H1 (cell line): ENCODE measurements at regions not wholly inside any gene's neighbourhood (a gene's known extent, or its start where the extent isn't known, plus 50 kb on each side); places are given as distances from the start of the nearest gene placed in this dataset.

Experiments
- CTCF ChIA-PET: fragments of 300-600 bp; sonication (Branson Sonifier 250); formaldehyde crosslinking; loops from one replicate; lab custom pipeline; 2021; ENCODE audit not compliant: partially characterized antibody; lab: Charles Lee
- POLR2A ChIA-PET: fragments of 300-600 bp; sonication (Branson Sonifier 250); formaldehyde crosslinking; loops from one replicate; lab custom pipeline; 2021; ENCODE audit warnings: inconsistent platforms; ENCODE audit not compliant: partially characterized antibody; lab: Charles Lee
- DNase-seq, 2 experiments: peaks; one replicate each; pipeline versions ENCODE4 v3.0.0 to v3.0.0-alpha.2; 2010 to 2022; ENCODE audit warnings: low spot score in 2 of 2, low read depth in 1 of 2, mixed read lengths in 1 of 2
- FAIRE-seq: peaks from 2 replicates; lab custom pipeline; 2011; peaks lifted over from hg19 to GRCh38; lab: Jason Lieb, UNC
- H2AFZ ChIP-seq: 2 replicates; pipeline ENCODE4 v1.8.1; 2012; ENCODE audit warnings: low read length, inconsistent platforms
- H2AK5ac ChIP-seq: 2 replicates; pipeline ENCODE4 v1.6.1; 2013; ENCODE audit warnings: low read depth, low read length
- H2BK120ac ChIP-seq: replicated peaks from 2 replicates; pipeline ENCODE3; 2013; ENCODE audit warnings: low read depth, low read length, inconsistent platforms
- H2BK12ac ChIP-seq: 2 replicates; pipeline ENCODE4 v1.6.1; 2013; ENCODE audit warnings: low read depth, low read length
- H2BK15ac ChIP-seq: 2 replicates; pipeline ENCODE4 v1.6.1; 2013; ENCODE audit warnings: low read length
- H2BK20ac ChIP-seq: 2 replicates; pipeline ENCODE4 v1.6.1; 2013; ENCODE audit warnings: low read length
- H2BK5ac ChIP-seq: 2 replicates; pipeline ENCODE4 v1.6.1; 2013; ENCODE audit warnings: low read depth, low read length
- H3K14ac ChIP-seq: 2 replicates; pipeline ENCODE4 v1.6.1; 2013; ENCODE audit warnings: inconsistent platforms; ENCODE audit not compliant: insufficient read length
- H3K18ac ChIP-seq: 2 replicates; pipeline ENCODE4 v1.6.1; 2013; ENCODE audit warnings: low read length; ENCODE audit errors: extremely low read depth
- H3K23ac ChIP-seq: 2 replicates; pipeline ENCODE4 v1.6.1; 2013; ENCODE audit warnings: inconsistent platforms; ENCODE audit not compliant: insufficient read length
- H3K23me2 ChIP-seq: 2 replicates; pipeline ENCODE4 v1.6.1; 2013; ENCODE audit warnings: low read depth, low read length
- H3K27ac ChIP-seq: 2 replicates; pipeline ENCODE4 v1.6.1; 2011; ENCODE audit warnings: low read depth, low read length, inconsistent platforms
- H3K27me3 ChIP-seq, 4 experiments: replicated peaks in 1 of 4; 1 replicate in 1 of 4; 2 replicates in 3 of 4; pipeline versions ENCODE4 v1.6.1 to v1.8.1; 2011 to 2013; ENCODE audit warnings: low read length in 3 of 4, mild to moderate bottlenecking in 3 of 4, inconsistent platforms in 2 of 4, mixed read lengths in 2 of 4, moderate library complexity in 1 of 4; ENCODE audit not compliant: control insufficient read depth in 3 of 4, insufficient read depth in 3 of 4; ENCODE audit errors: extremely low read depth in 1 of 4
- H3K36me3 ChIP-seq, 4 experiments: 2 replicates each; pipeline versions ENCODE4 v1.6.1 to v1.8.1; 2011 to 2013; ENCODE audit warnings: mild to moderate bottlenecking in 4 of 4, low read length in 3 of 4, moderate library complexity in 2 of 4, control low read depth in 1 of 4, inconsistent platforms in 1 of 4; ENCODE audit not compliant: insufficient read depth in 4 of 4, control insufficient read depth in 2 of 4
- H3K4ac ChIP-seq: replicated peaks from 2 replicates; pipeline ENCODE3; 2013; ENCODE audit warnings: low read length, low read depth, mixed read lengths, inconsistent platforms; ENCODE audit not compliant: insufficient read length
- H3K4me1 ChIP-seq, 4 experiments: replicated peaks in 1 of 4; 1 replicate in 1 of 4; 2 replicates in 3 of 4; pipeline versions ENCODE4 v1.6.1 to v1.8.1; 2011 to 2013; ENCODE audit warnings: low read length in 3 of 4, inconsistent platforms in 2 of 4, mixed read lengths in 1 of 4; ENCODE audit not compliant: insufficient read depth in 4 of 4, control insufficient read depth in 3 of 4
- H3K4me2 ChIP-seq, 2 experiments: 2 replicates each; pipeline versions ENCODE4 v1.6.1 to v1.8.1; 2011 to 2013; ENCODE audit warnings: low read depth in 2 of 2, low read length in 2 of 2, control low read depth in 1 of 2, inconsistent platforms in 1 of 2, mild to moderate bottlenecking in 1 of 2; ENCODE audit not compliant: insufficient read depth in 1 of 2
- H3K4me3 ChIP-seq, 4 experiments: fragments of 200-600, 300-600 bp in 1 of 4; sonication (generic), shearing (Covaris generic), sonication (Bioruptor Twin) in 1 of 4; 2 replicates each; pipeline versions ENCODE4 v1.5.1 to v1.8.1; 2011 to 2016; ENCODE audit warnings: low read length in 4 of 4, low read depth in 3 of 4, control low read depth in 2 of 4, inconsistent platforms in 2 of 4, mild to moderate bottlenecking in 2 of 4, mixed read lengths in 1 of 4, moderate library complexity in 1 of 4; ENCODE audit not compliant: insufficient read depth in 2 of 4; ENCODE audit errors: extremely low read depth in 1 of 4
- H3K56ac ChIP-seq: replicated peaks from 2 replicates; pipeline ENCODE3; 2013; ENCODE audit warnings: low read depth, mild to moderate bottlenecking, mixed read lengths, low read length, inconsistent platforms; ENCODE audit not compliant: insufficient read length
- H3K79me1 ChIP-seq: 2 replicates; pipeline ENCODE4 v1.6.1; 2013; ENCODE audit warnings: low read depth, low read length, control low read depth
- H3K79me2 ChIP-seq, 2 experiments: 2 replicates each; pipeline versions ENCODE4 v1.6.1 to v1.8.1; 2012 to 2013; ENCODE audit warnings: low read length in 2 of 2, mild to moderate bottlenecking in 2 of 2, inconsistent platforms in 1 of 2; ENCODE audit not compliant: insufficient read depth in 2 of 2, control insufficient read depth in 1 of 2
- H3K9ac ChIP-seq, 4 experiments: replicated peaks in 1 of 4; 1 replicate in 1 of 4; 2 replicates in 3 of 4; pipeline versions ENCODE4 v1.6.1 to v1.8.1; 2011 to 2013; ENCODE audit warnings: low read depth in 3 of 4, low read length in 3 of 4, control low read depth in 2 of 4, mild to moderate bottlenecking in 2 of 4, moderate library complexity in 2 of 4, inconsistent platforms in 1 of 4; ENCODE audit errors: extremely low read depth in 1 of 4
- H3K9me3 ChIP-seq, 2 experiments: 2 replicates each; pipeline versions ENCODE4 v1.6.1 to v1.8.1; 2012 to 2013; ENCODE audit warnings: mild to moderate bottlenecking in 2 of 2, moderate library complexity in 2 of 2, control low read depth in 1 of 2, inconsistent platforms in 1 of 2, low read depth in 1 of 2, low read length in 1 of 2, mixed read lengths in 1 of 2; ENCODE audit not compliant: insufficient read depth in 2 of 2
- H4K20me1 ChIP-seq, 2 experiments: replicated peaks in 1 of 2; 2 replicates each; pipeline versions ENCODE3 to v1.8.1; 2011 to 2013; ENCODE audit warnings: inconsistent platforms in 2 of 2, low read length in 2 of 2, mild to moderate bottlenecking in 1 of 2; ENCODE audit not compliant: insufficient read depth in 2 of 2, control insufficient read depth in 1 of 2
- H4K5ac ChIP-seq: 2 replicates; pipeline ENCODE4 v1.6.1; 2013; ENCODE audit warnings: low read length, low read depth, mixed read lengths, inconsistent platforms; ENCODE audit not compliant: insufficient read length
- H4K8ac ChIP-seq: 2 replicates; pipeline ENCODE4 v1.8.0; 2013; ENCODE audit warnings: mild to moderate bottlenecking, moderate library complexity, low read length, inconsistent platforms; ENCODE audit not compliant: insufficient read depth; ENCODE audit errors: extremely low read depth
- H4K91ac ChIP-seq: replicated peaks from 2 replicates; pipeline ENCODE3; 2013; ENCODE audit warnings: low read length, mixed read lengths, inconsistent platforms; ENCODE audit not compliant: insufficient read length
- ASH2L ChIP-seq: fragments of 200-600, 300-600 bp; sonication (generic); IDR thresholded peaks from one replicate; pipeline ENCODE4 v1.7.1; 2017; ENCODE audit warnings: low read length
- RXRA ChIP-seq: IDR thresholded peaks from 2 replicates; pipeline ENCODE4 v1.6.1; 2011; ENCODE audit warnings: low read depth, mild to moderate bottlenecking, low read length, moderate library complexity; ENCODE audit not compliant: insufficient read depth
- WGBS, 2 experiments: shearing (Covaris generic) in 1 of 2; methylation state at CpG; one replicate each; pipeline versions ENCODE4 v1.1.6 to v1.1.7; 2013 to 2015; ENCODE audit warnings: low lambda C conversion rate in 2 of 2, mixed read lengths in 2 of 2, inconsistent platforms in 1 of 2, low coverage in 1 of 2, missing lambda C conversion rate in 1 of 2; ENCODE audit not compliant: insufficient replicate concordance in 2 of 2, insufficient coverage in 1 of 2, insufficient read length in 1 of 2; ENCODE audit errors: extremely low coverage in 1 of 2, missing lambda C conversion rate in 1 of 2; 5-methylcytosine and 5-hydroxymethylcytosine counted together

DNA sequence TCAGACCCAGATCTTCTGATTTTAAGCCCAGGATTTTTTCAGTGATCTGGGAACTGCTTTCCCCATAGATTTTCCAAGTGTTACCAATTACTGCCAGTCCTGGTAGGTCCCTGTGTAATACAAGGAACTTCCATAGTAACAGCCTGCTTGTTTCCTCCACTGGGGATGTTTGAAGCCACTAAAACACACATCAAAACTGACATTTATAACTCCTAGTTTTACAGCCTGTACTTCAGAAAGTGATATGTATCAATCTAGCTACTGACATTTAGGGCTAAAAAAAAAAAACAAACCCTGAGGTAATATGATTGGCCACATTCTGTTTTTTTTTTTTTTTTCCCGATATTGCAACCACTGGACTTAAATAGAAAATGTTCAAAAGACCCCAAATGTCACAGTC is 166.9 kb upstream of the SP4 start:
- no peak overlapping the region for H3K23ac ChIP-seq
- H3K9me3 ChIP-seq = no peaks in the 10 kb centered on the region
- no peak overlapping the region for H4K8ac ChIP-seq
- no peak overlapping the region for H2BK120ac ChIP-seq
- H4K20me1 ChIP-seq = no peaks in the 10 kb centered on the region
- H3K14ac ChIP-seq = no peak overlapping the region
- H3K79me1 ChIP-seq = no peaks in the 10 kb centered on the region
- H2AK5ac ChIP-seq = no peak overlapping the region
- CTCF ChIA-PET = interaction anchor here (0.9 to 2.3 kb wide), 9 partner anchors 8 to 507 kb away, joined by 3 to 12 read pairs (median 3); no protein-coding TSS in a partner anchor
- peaks cover 0 to 2% (median 0%) of the 10 kb centered on the region in 4 experiments; a peak in 2 of 7 replicates for H3K27me3 ChIP-seq
- H4K91ac ChIP-seq = no peak overlapping the region
- H2BK20ac ChIP-seq = peak overlapping the region; percentile 80; the same call in 1 of the 2 replicates
- no peak overlapping the region for H3K9ac ChIP-seq
- POLR2A ChIA-PET = interaction anchor here (3.2 kb wide), 1 partner anchor 166 kb away, joined by 8 read pairs; the partner anchor contains the start of gene SP4
- DNase-seq = no peak
- peak overlapping the region; percentile 22 to 41; a peak in 2 of 4 replicates for H3K4me2 ChIP-seq
- H2AFZ ChIP-seq = no peak overlapping the region
- H3K27ac ChIP-seq = no peak overlapping the region
- H2BK15ac ChIP-seq = no peak overlapping the region
- no peak for FAIRE-seq
- no peaks in the 10 kb centered on the region for H3K79me2 ChIP-seq
- TF ChIP-seq RXRA (no peak), ASH2L (peak; percentile 10)
- H3K18ac ChIP-seq = no peak overlapping the region; the same call in 1 of the 2 replicates
- peak overlapping the region; percentile 94 for H2BK12ac ChIP-seq
- 0 out of 2 replicates have a peak overlapping the region, but pooled peaks have one; percentile 18 for H2BK5ac ChIP-seq
- no peaks in the 10 kb centered on the region; the same call in 1 of the 2 replicates for H3K23me2 ChIP-seq
- no peak overlapping the region for H3K56ac ChIP-seq
- H3K4ac ChIP-seq = no peak overlapping the region
- peak overlapping the region in 3 of 4 experiments; percentile 6 to 12 (median 7); a peak in 1 of 8 replicates for H3K4me3 ChIP-seq
- WGBS, 2 experiments = 80% methylated on average over 1 of the region's 1 CpG; no CpG with 5 or more reads in 1 of the 2 experiments
- no peak overlapping the region for H4K5ac ChIP-seq
- H3K36me3 ChIP-seq = no peaks in the 10 kb centered on the region; a peak in 1 of 8 replicates
- peaks cover 0 to 12% (median 5%) of the 10 kb centered on the region in 4 experiments; a peak in 5 of 7 replicates for H3K4me1 ChIP-seq
